ENCODE measurements at regions not wholly inside any gene's neighbourhood (a gene's known extent, or its start where the extent isn't known, plus 50 kb on each side); places are given as distances from the start of the nearest gene placed in this dataset.

- Mint-ChIP-seq H3K27ac (no peak overlapping the region), H3K4me1 (no peaks in the 10 kb centered on the region), H3K36me3 (no peaks in the 10 kb centered on the region), H3K4me3 (no peak overlapping the region), H3K9me3 (no peaks in the 10 kb centered on the region), H3K27me3 (peaks cover 0 to 12% (median 0%) of the 10 kb centered on the region in 5 donors)
- H3K36me3 ChIP-seq (ENCODE audit: control insufficient read depth in 2 of 3, insufficient read depth in 3 of 3, low read length in 3 of 3), result no peaks in the 10 kb centered on the region
- intact Hi-C loops (cut with micrococcal nuclease), result no loop called here
- POLR2A ChIA-PET, result no interaction called here
- no peak overlapping the region for H3K27ac ChIP-seq (ENCODE audit: low read depth, low read length)
- no peaks in the 10 kb centered on the region for H3K9me3 ChIP-seq (ENCODE audit: control insufficient read depth in 2 of 3, low read length in 3 of 3)
- CTCF ChIA-PET, result no interaction called here
- H3K4me3 ChIP-seq (ENCODE audit: low read length), result no peak overlapping the region
- H3K27me3 ChIP-seq (ENCODE audit: control insufficient read depth in 2 of 2, insufficient read depth in 2 of 2, low read length in 2 of 2), result no peaks in the 10 kb centered on the region
- DNase-seq (no peak), ATAC-seq (no peak)
- H3K4me1 ChIP-seq (ENCODE audit: control insufficient read depth in 2 of 2, insufficient read depth in 2 of 2, low read length in 2 of 2), result no peaks in the 10 kb centered on the region
Measured at GRCh38 chr2:215517391-215517790, 81.5 kb upstream of the FN1 start.

- Histone ChIP-seq H3K4me3 (ENCODE audit: low read length) (no peak overlapping the region), H3K27ac (ENCODE audit: low read depth, low read length) (no peak overlapping the region), H3K36me3 (ENCODE audit: control insufficient read depth in 2 of 3, insufficient read depth in 3 of 3, low read length in 3 of 3) (no peaks in the 10 kb centered on the region), H3K4me1 (ENCODE audit: control insufficient read depth in 2 of 2, insufficient read depth in 2 of 2, low read length in 2 of 2) (no peaks in the 10 kb centered on the region), H3K27me3 (ENCODE audit: control insufficient read depth in 2 of 2, insufficient read depth in 2 of 2, low read length in 2 of 2) (no peaks in the 10 kb centered on the region), H3K9me3 (ENCODE audit: control insufficient read depth in 2 of 3, low read length in 3 of 3) (no peaks in the 10 kb centered on the region)
- Mint-ChIP-seq H3K9me3 (peaks cover 0 to 4% (median 0%) of the 10 kb centered on the region in 11 donors), H3K36me3 (no peaks in the 10 kb centered on the region), H3K27ac (no peak overlapping the region), H3K4me3 (no peak overlapping the region), H3K4me1 (peaks cover 0 to 5% (median 0%) of the 10 kb centered on the region in 7 donors), H3K27me3 (peaks cover 0 to 13% (median 0%) of the 10 kb centered on the region in 5 donors)
- DNase-seq (no peak), ATAC-seq (no peak)
- POLR2A ChIA-PET, result no interaction called here
- CTCF ChIA-PET, result no interaction called here
- intact Hi-C loops (cut with micrococcal nuclease), result no loop called here
Measured at GRCh38 chr2:215514516-215514915, 78.6 kb upstream of the FN1 start.

- H3K27me3 Mint-ChIP-seq, result peaks cover 0 to 11% (median 0%) of the 10 kb centered on the region in 5 donors
- Histone ChIP-seq H3K36me3 (ENCODE audit: control insufficient read depth in 2 of 3, insufficient read depth in 3 of 3, low read length in 3 of 3) (no peaks in the 10 kb centered on the region), H3K4me3 (ENCODE audit: low read length) (no peak overlapping the region), H3K27ac (ENCODE audit: low read depth, low read length) (no peak overlapping the region), H3K27me3 (ENCODE audit: control insufficient read depth in 2 of 2, insufficient read depth in 2 of 2, low read length in 2 of 2) (no peaks in the 10 kb centered on the region), H3K9me3 (ENCODE audit: control insufficient read depth in 2 of 3, low read length in 3 of 3) (no peaks in the 10 kb centered on the region), H3K4me1 (ENCODE audit: control insufficient read depth in 2 of 2, insufficient read depth in 2 of 2, low read length in 2 of 2) (no peaks in the 10 kb centered on the region)
- peaks cover 0 to 4% (median 0%) of the 10 kb centered on the region in 11 donors for H3K9me3 Mint-ChIP-seq
- intact Hi-C loops (cut with micrococcal nuclease), result no loop called here
- no peaks in the 10 kb centered on the region for H3K36me3 Mint-ChIP-seq
- no peak overlapping the region for H3K27ac Mint-ChIP-seq
- POLR2A ChIA-PET, result interaction anchor here (0.6 kb wide), 1 partner anchor 371 kb away, joined by 3 read pairs; no protein-coding TSS in a partner anchor
- CTCF ChIA-PET, result no interaction called here
- ATAC-seq (no peak), DNase-seq (no peak)
- no peak overlapping the region for H3K4me3 Mint-ChIP-seq
- peaks cover 0 to 8% (median 8%) of the 10 kb centered on the region in 7 donors for H3K4me1 Mint-ChIP-seq
Measured at GRCh38 chr2:215511454-215512346, 75.8 kb upstream of the FN1 start.

- Histone ChIP-seq H3K4me3 (ENCODE audit: low read length) (no peak overlapping the region), H3K9me3 (ENCODE audit: control insufficient read depth in 2 of 3, low read length in 3 of 3) (no peaks in the 10 kb centered on the region), H3K27ac (ENCODE audit: low read depth, low read length) (no peak overlapping the region), H3K4me1 (ENCODE audit: control insufficient read depth in 2 of 2, insufficient read depth in 2 of 2, low read length in 2 of 2) (no peaks in the 10 kb centered on the region), H3K36me3 (ENCODE audit: control insufficient read depth in 2 of 3, insufficient read depth in 3 of 3, low read length in 3 of 3) (no peaks in the 10 kb centered on the region), H3K27me3 (ENCODE audit: control insufficient read depth in 2 of 2, insufficient read depth in 2 of 2, low read length in 2 of 2) (no peaks in the 10 kb centered on the region)
- intact Hi-C loops (cut with micrococcal nuclease), result no loop called here
- peaks cover 0 to 4% (median 0%) of the 10 kb centered on the region in 11 donors for H3K9me3 Mint-ChIP-seq
- DNase-seq (no peak), ATAC-seq (no peak)
- H3K4me1 Mint-ChIP-seq, result peaks cover 0 to 11% (median 8%) of the 10 kb centered on the region in 7 donors
- H3K27me3 Mint-ChIP-seq, result peaks cover 0 to 12% (median 7%) of the 10 kb centered on the region in 5 donors
- H3K4me3 Mint-ChIP-seq, result no peak overlapping the region
- no peak overlapping the region for H3K27ac Mint-ChIP-seq
- ChIA-PET CTCF (no interaction called here), POLR2A (no interaction called here)
- H3K36me3 Mint-ChIP-seq, result no peaks in the 10 kb centered on the region
Measured at GRCh38 chr2:215507836-215508235, 72.0 kb upstream of the FN1 start.

GRCh38 chr2:215507136-215507535 is 71.3 kb upstream of the FN1 start:
- Histone ChIP-seq H3K27ac (ENCODE audit: low read depth, low read length) (no peak overlapping the region), H3K4me1 (ENCODE audit: control insufficient read depth in 2 of 2, insufficient read depth in 2 of 2, low read length in 2 of 2) (no peaks in the 10 kb centered on the region), H3K9me3 (ENCODE audit: control insufficient read depth in 2 of 3, low read length in 3 of 3) (no peaks in the 10 kb centered on the region), H3K4me3 (ENCODE audit: low read length) (no peak overlapping the region), H3K36me3 (ENCODE audit: control insufficient read depth in 2 of 3, insufficient read depth in 3 of 3, low read length in 3 of 3) (no peaks in the 10 kb centered on the region), H3K27me3 (ENCODE audit: control insufficient read depth in 2 of 2, insufficient read depth in 2 of 2, low read length in 2 of 2) (no peaks in the 10 kb centered on the region)
- POLR2A ChIA-PET, result no interaction called here
- CTCF ChIA-PET, result no interaction called here
- Mint-ChIP-seq H3K36me3 (no peaks in the 10 kb centered on the region), H3K4me3 (no peak overlapping the region), H3K4me1 (peaks cover 0 to 11% (median 8%) of the 10 kb centered on the region in 7 donors), H3K9me3 (peaks cover 0 to 4% (median 0%) of the 10 kb centered on the region in 11 donors), H3K27ac (no peak overlapping the region), H3K27me3 (peaks cover 0 to 12% (median 7%) of the 10 kb centered on the region in 5 donors)
- DNase-seq, result no peak
- intact Hi-C loops (cut with micrococcal nuclease), result no loop called here
- ATAC-seq, result no peak

- H3K36me3 ChIP-seq (ENCODE audit: control insufficient read depth in 2 of 3, insufficient read depth in 3 of 3, low read length in 3 of 3), result no peaks in the 10 kb centered on the region
- no peak overlapping the region for H3K4me3 ChIP-seq (ENCODE audit: low read length)
- no peak for DNase-seq
- POLR2A ChIA-PET, result no interaction called here
- H3K9me3 ChIP-seq (ENCODE audit: control insufficient read depth in 2 of 3, low read length in 3 of 3), result no peaks in the 10 kb centered on the region
- Mint-ChIP-seq H3K36me3 (no peaks in the 10 kb centered on the region), H3K27ac (no peak overlapping the region), H3K9me3 (peaks cover 0 to 4% (median 0%) of the 10 kb centered on the region in 11 donors), H3K4me1 (peaks cover 0 to 11% (median 8%) of the 10 kb centered on the region in 7 donors), H3K4me3 (no peak overlapping the region), H3K27me3 (peaks cover 0 to 12% (median 7%) of the 10 kb centered on the region in 5 donors)
- intact Hi-C loops (cut with micrococcal nuclease), result loop anchor here in 1 of 2 donors (1.0 kb wide), 1 partner anchor 322 kb away; no protein-coding TSS in a partner anchor
- H3K27ac ChIP-seq (ENCODE audit: low read depth, low read length), result no peak overlapping the region
- no peak for ATAC-seq
- H3K4me1 ChIP-seq (ENCODE audit: control insufficient read depth in 2 of 2, insufficient read depth in 2 of 2, low read length in 2 of 2), result no peaks in the 10 kb centered on the region
- no peaks in the 10 kb centered on the region for H3K27me3 ChIP-seq (ENCODE audit: control insufficient read depth in 2 of 2, insufficient read depth in 2 of 2, low read length in 2 of 2)
- CTCF ChIA-PET, result no interaction called here
Measured at GRCh38 chr2:215506604-215506990, 70.7 kb upstream of the FN1 start.

All from naive thymus-derived CD4-positive, alpha-beta T cell (primary cell).